Kidney (tissue), 13 donors: ENCODE measurements at regions not wholly inside any gene's neighbourhood (a gene's known extent, or its start where the extent isn't known, plus 50 kb on each side); places are given as distances from the start of the nearest gene placed in this dataset.
A peak's percentile ranks its signal among the peaks of the same experiment; 100 is the strongest.

ENCODE experiments used
- DNase-seq, 5 donors: peaks; one replicate each; pipeline ENCODE4 v3.0.0-alpha.2; 2013 to 2020
- FAIRE-seq: peaks from 2 replicates; lab custom pipeline; 2012; peaks lifted over from hg19 to GRCh38; lab: Jason Lieb, UNC
- H3K27ac ChIP-seq, 2 donors: one replicate each; pipeline ENCODE4 v1.7.0; 2013; ENCODE audit warnings: low read depth in 2 of 2, low read length in 2 of 2, inconsistent platforms in 1 of 2
- H3K27me3 ChIP-seq: one replicate; pipeline ENCODE4 v1.7.1; 2013; ENCODE audit warnings: low read length, inconsistent platforms; ENCODE audit not compliant: control insufficient read depth, insufficient read depth
- H3K36me3 ChIP-seq, 3 donors: one replicate each; pipeline versions ENCODE4 v1.7.0 to v1.7.1; 2013; ENCODE audit warnings: low read length in 3 of 3, control low read depth in 1 of 3, inconsistent platforms in 1 of 3; ENCODE audit not compliant: insufficient read depth in 3 of 3, control insufficient read depth in 2 of 3
- H3K4me1 ChIP-seq, 3 donors: one replicate each; pipeline versions ENCODE4 v1.7.0 to v1.7.1; 2013; ENCODE audit warnings: low read length in 3 of 3, inconsistent platforms in 1 of 3, low read depth in 1 of 3; ENCODE audit not compliant: control insufficient read depth in 2 of 3, insufficient read depth in 2 of 3
- H3K4me3 ChIP-seq, 3 donors: one replicate each; pipeline versions ENCODE4 v1.7.0 to v1.8.1; 2013; ENCODE audit warnings: low read length in 3 of 3, control low read depth in 1 of 3, inconsistent platforms in 1 of 3
- H3K9ac ChIP-seq, 3 donors: one replicate each; pipeline versions ENCODE4 v1.7.0 to v1.7.1; 2013; ENCODE audit warnings: low read length in 3 of 3, control low read depth in 1 of 3, inconsistent platforms in 1 of 3
- H3K9me3 ChIP-seq, 3 donors: one replicate each; pipeline versions ENCODE4 v1.7.0 to v1.7.1; 2013; ENCODE audit warnings: low read length in 3 of 3, control low read depth in 1 of 3, inconsistent platforms in 1 of 3; ENCODE audit not compliant: control insufficient read depth in 2 of 3, insufficient read depth in 1 of 3
- intact Hi-C: fragments of 100-400 bp; cut with DNase I; formaldehyde crosslinking; loops from one replicate; pipeline ENCODE4 v1.11.1; 2022
- TF ChIP-seq, protein P1 (sequence below): IDR thresholded peaks from 3 replicates; pipeline ENCODE4 v1.5.1; 2012; ENCODE audit warnings: mild to moderate bottlenecking, moderate library complexity, borderline replicate concordance; ENCODE audit not compliant: insufficient read depth; ENCODE audit errors: extremely low read depth
- donor health status: control.
- donor health status: control.
- donor health status: control.
- donor health status: control.
- donor health status: control.
- donor health status: DM: yes; HTN: yes; CAD: no.
- donor health status: Normal renal cell carcinoma (clear cell type).

DNA sequence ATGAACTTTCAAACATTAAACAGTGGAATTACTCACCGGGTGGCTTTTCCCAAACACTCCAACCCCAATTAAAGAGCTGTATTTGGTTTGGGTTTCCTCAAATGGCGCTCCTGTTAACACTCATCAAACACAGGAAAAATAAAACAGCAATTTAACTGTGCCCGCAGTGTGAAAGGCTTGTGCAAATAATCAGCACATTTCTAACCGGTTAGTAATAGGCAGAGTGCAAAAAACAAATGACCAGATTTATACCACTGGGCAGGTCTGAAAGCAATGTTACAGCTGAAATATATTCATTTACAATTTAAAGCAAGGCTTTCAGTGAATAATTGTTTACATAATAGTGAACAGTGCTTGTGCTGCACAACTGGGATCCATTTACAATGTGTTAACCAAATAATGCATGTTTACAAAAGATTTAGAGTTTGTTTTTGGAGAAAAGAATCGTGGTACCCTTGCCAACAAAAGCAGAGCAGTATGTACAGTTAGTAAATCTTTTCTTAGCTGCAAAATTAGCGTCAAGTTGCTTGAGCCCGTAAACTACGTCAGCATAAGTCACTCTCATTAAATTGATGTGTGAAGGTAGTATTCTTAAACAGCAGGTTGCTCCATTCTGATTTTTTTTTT, 662.9 kb upstream of the ZNF608 start:
- H3K9me3 ChIP-seq = no peaks in the 10 kb centered on the region
- H3K4me3 ChIP-seq = peak overlapping the region; percentile 13 to 25 (median 14)
- DNase-seq (peak in 2 of 5 donors; percentile 92), FAIRE-seq (no peak)
- H3K27me3 ChIP-seq = no peaks in the 10 kb centered on the region
- intact Hi-C loops = no loop called here
- H3K27ac ChIP-seq = peak overlapping the region; percentile 30 to 56
- no peak overlapping the region for H3K9ac ChIP-seq
- TF ChIP-seq, protein P1, sequence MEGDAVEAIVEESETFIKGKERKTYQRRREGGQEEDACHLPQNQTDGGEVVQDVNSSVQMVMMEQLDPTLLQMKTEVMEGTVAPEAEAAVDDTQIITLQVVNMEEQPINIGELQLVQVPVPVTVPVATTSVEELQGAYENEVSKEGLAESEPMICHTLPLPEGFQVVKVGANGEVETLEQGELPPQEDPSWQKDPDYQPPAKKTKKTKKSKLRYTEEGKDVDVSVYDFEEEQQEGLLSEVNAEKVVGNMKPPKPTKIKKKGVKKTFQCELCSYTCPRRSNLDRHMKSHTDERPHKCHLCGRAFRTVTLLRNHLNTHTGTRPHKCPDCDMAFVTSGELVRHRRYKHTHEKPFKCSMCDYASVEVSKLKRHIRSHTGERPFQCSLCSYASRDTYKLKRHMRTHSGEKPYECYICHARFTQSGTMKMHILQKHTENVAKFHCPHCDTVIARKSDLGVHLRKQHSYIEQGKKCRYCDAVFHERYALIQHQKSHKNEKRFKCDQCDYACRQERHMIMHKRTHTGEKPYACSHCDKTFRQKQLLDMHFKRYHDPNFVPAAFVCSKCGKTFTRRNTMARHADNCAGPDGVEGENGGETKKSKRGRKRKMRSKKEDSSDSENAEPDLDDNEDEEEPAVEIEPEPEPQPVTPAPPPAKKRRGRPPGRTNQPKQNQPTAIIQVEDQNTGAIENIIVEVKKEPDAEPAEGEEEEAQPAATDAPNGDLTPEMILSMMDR = no peak
- no peaks in the 10 kb centered on the region for H3K36me3 ChIP-seq
- peaks cover 22 to 53% (median 35%) of the 10 kb centered on the region in 3 donors for H3K4me1 ChIP-seq

DNA sequence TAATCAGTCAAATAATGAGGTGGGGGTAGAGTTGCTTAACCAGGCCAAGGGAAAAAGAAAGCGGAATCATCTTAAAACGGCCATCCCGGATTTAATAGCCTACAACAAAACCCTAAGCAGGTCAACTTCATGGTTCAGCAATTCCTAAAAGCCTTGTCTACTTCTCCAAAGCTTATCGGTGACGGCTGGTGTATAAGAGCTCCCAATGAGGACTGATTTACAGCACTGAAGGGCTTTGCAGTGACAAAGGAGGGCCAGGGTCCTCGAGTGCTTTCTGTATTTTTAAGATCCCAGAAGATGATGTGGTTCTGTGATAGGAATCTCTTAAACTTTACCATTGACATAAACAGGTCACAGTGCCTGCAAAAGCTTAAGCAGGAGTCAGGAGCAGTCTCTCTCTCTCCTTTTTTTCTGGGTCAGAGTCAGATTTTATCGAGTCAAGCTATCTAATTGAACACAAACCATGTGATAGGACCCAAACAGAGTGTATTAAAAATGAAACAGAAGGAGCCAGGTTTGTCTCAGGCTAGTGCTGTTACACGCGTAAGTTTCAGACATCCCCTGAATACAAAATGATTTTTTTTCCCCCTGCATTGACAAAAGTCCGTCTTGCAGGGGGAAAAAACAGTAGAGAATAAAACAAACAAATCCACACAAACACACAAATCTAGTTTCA, 663.6 kb upstream of the ZNF608 start:
- Histone ChIP-seq H3K27ac (peak overlapping the region; percentile 56 to 77), H3K4me3 (peak overlapping the region; percentile 13 to 25 (median 14)), H3K9me3 (no peaks in the 10 kb centered on the region), H3K4me1 (peaks cover 22 to 55% (median 35%) of the 10 kb centered on the region in 3 donors), H3K36me3 (no peaks in the 10 kb centered on the region), H3K27me3 (no peaks in the 10 kb centered on the region), H3K9ac (peak overlapping the region in 2 of 3 donors; percentile 11 to 35)
- TF ChIP-seq, protein P1 = no peak
- FAIRE-seq = no peak
- intact Hi-C loops = no loop called here
- DNase-seq = peak in 3 of 5 donors; percentile 52 to 91 (median 64)

DNA sequence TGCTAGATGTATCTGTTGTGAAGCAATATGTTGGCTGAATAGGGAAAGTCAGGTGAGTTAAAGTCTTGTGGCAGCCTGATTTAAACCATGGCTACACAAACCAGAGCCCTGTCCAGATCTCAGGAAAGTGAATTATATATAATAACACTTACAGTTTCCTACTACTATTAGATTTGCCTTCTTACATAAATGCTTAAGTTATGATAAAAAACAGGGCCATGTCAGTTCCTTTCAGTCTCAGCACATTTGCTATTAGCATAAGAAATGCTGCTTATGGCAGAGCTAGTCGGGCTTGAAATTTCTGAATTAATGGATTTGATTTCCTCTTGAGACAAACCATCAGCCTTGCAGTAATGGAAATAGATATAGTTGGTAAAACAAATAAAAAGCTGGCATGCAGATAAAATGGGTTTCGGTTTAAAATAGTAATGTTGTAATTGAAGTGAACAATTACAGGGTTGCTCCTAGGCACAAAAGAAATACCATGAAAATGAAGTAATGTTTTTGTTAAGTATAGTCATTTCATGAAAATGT, 664.2 kb upstream of the ZNF608 start:
- H3K9me3 ChIP-seq = no peaks in the 10 kb centered on the region
- no peaks in the 10 kb centered on the region for H3K27me3 ChIP-seq
- FAIRE-seq (peak; percentile 35), DNase-seq (peak in 2 of 5 donors; percentile 62 to 75)
- peak overlapping the region; percentile 56 to 77 for H3K27ac ChIP-seq
- TF ChIP-seq, protein P1 = no peak
- H3K4me3 ChIP-seq = peak overlapping the region in 1 of 3 donors; percentile 25
- no peaks in the 10 kb centered on the region for H3K36me3 ChIP-seq
- H3K9ac ChIP-seq = peak overlapping the region in 2 of 3 donors; percentile 11 to 35
- peaks cover 22 to 55% (median 35%) of the 10 kb centered on the region in 3 donors for H3K4me1 ChIP-seq
- intact Hi-C loops = no loop called here
